ENCODE measurements at regions not wholly inside any gene's neighbourhood (a gene's known extent, or its start where the extent isn't known, plus 50 kb on each side); places are given as distances from the start of the nearest gene placed in this dataset.

GRCh38 chr15:69883306-69883705 lies 214.4 kb downstream of the TLE3 start:
- H3K27me3 ChIP-seq (ENCODE audit: control insufficient read depth, insufficient read depth, low read length): no peaks in the 10 kb centered on the region
- no peaks in the 10 kb centered on the region for H3K36me3 ChIP-seq (ENCODE audit: control insufficient read depth, insufficient read depth, low read length)
- H3K27ac ChIP-seq (ENCODE audit: low read depth, low read length): no peak overlapping the region
- H3K4me3 ChIP-seq (ENCODE audit: low read depth, low read length): no peak overlapping the region
- no peak overlapping the region for H3K9ac ChIP-seq (ENCODE audit: low read length)
- peaks cover 15% of the 10 kb centered on the region; the same call in 1 of the 2 replicates for H3K4me1 ChIP-seq (ENCODE audit: control insufficient read depth, insufficient read depth, low read length)
- H3K9me3 ChIP-seq (ENCODE audit: control insufficient read depth, insufficient read depth, low read depth, low read length): no peaks in the 10 kb centered on the region

- H3K4me1 ChIP-seq (ENCODE audit: control insufficient read depth, insufficient read depth, low read length): peaks cover 15% of the 10 kb centered on the region; the same call in 1 of the 2 replicates
- no peaks in the 10 kb centered on the region for H3K27me3 ChIP-seq (ENCODE audit: control insufficient read depth, insufficient read depth, low read length)
- no peaks in the 10 kb centered on the region for H3K36me3 ChIP-seq (ENCODE audit: control insufficient read depth, insufficient read depth, low read length)
- H3K27ac ChIP-seq (ENCODE audit: low read depth, low read length): no peak overlapping the region
- peaks cover 12% of the 10 kb centered on the region for H3K9me3 ChIP-seq (ENCODE audit: control insufficient read depth, insufficient read depth, low read depth, low read length)
- H3K9ac ChIP-seq (ENCODE audit: low read length): no peak overlapping the region
- no peak overlapping the region for H3K4me3 ChIP-seq (ENCODE audit: low read depth, low read length)
Observed at GRCh38 chr15:69885173-69885955, 212.4 kb downstream of the TLE3 start.

DNA sequence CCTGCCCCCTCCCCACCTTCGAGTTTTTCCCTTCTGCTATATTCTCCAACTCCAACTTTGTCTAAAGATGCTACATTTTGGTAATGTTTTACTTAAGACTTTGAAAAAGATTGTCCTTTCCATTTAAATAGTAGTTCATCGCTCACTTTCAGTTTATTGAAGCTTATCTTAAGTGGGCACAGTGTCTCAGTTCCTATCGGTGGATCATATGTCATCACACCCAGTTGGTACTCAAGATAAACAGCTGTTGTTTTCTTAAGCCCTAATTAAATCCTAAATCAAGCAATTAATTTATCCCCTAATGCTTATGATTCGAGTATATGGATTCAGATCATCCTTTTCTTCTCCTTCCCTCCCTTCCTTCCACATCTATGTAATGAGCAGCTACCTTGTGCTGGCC lies 210.7 kb downstream of the TLE3 start:
- H3K9me3 ChIP-seq (ENCODE audit: control insufficient read depth, insufficient read depth, low read depth, low read length): peaks cover 20% of the 10 kb centered on the region
- H3K27ac ChIP-seq (ENCODE audit: low read depth, low read length): no peak overlapping the region
- no peak overlapping the region for H3K9ac ChIP-seq (ENCODE audit: low read length)
- no peaks in the 10 kb centered on the region for H3K36me3 ChIP-seq (ENCODE audit: control insufficient read depth, insufficient read depth, low read length)
- H3K27me3 ChIP-seq (ENCODE audit: control insufficient read depth, insufficient read depth, low read length): no peaks in the 10 kb centered on the region
- H3K4me3 ChIP-seq (ENCODE audit: low read depth, low read length): no peak overlapping the region
- peaks cover 15% of the 10 kb centered on the region; the same call in 1 of the 2 replicates for H3K4me1 ChIP-seq (ENCODE audit: control insufficient read depth, insufficient read depth, low read length)

DNA sequence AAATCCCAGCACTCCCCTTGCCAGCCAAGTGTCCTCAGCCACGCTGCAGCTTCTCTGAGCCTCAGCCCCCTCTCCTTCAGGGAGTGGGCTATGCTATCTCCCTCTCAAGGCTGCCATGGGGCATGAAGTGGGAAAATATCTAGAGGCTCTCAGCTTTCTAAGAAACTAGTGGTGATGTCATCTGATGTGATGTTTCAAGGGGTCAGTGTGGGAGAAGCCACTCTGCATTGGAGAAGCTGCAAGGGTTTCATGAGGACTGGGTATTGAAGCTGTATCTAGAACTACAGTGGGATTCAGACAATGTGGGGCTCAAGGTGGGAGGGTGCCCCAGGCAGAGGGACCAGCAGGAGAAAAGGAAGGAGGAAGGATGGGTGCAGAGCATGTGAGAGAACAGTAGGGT lies 210.2 kb downstream of the TLE3 start:
- H3K4me3 ChIP-seq (ENCODE audit: low read depth, low read length): no peak overlapping the region
- H3K36me3 ChIP-seq (ENCODE audit: control insufficient read depth, insufficient read depth, low read length): no peaks in the 10 kb centered on the region
- no peak overlapping the region for H3K9ac ChIP-seq (ENCODE audit: low read length)
- peaks cover 20% of the 10 kb centered on the region for H3K9me3 ChIP-seq (ENCODE audit: control insufficient read depth, insufficient read depth, low read depth, low read length)
- H3K27me3 ChIP-seq (ENCODE audit: control insufficient read depth, insufficient read depth, low read length): no peaks in the 10 kb centered on the region
- no peak overlapping the region for H3K27ac ChIP-seq (ENCODE audit: low read depth, low read length)
- peaks cover 15% of the 10 kb centered on the region; the same call in 1 of the 2 replicates for H3K4me1 ChIP-seq (ENCODE audit: control insufficient read depth, insufficient read depth, low read length)

GRCh38 chr15:69888406-69888805 lies 209.3 kb downstream of the TLE3 start:
- Histone ChIP-seq H3K4me3 (ENCODE audit: low read depth, low read length) (no peak overlapping the region), H3K27ac (ENCODE audit: low read depth, low read length) (no peak overlapping the region), H3K9ac (ENCODE audit: low read length) (no peak overlapping the region), H3K4me1 (ENCODE audit: control insufficient read depth, insufficient read depth, low read length) (peaks cover 19% of the 10 kb centered on the region), H3K36me3 (ENCODE audit: control insufficient read depth, insufficient read depth, low read length) (no peaks in the 10 kb centered on the region), H3K9me3 (ENCODE audit: control insufficient read depth, insufficient read depth, low read depth, low read length) (peaks cover 20% of the 10 kb centered on the region), H3K27me3 (ENCODE audit: control insufficient read depth, insufficient read depth, low read length) (no peaks in the 10 kb centered on the region)

- H3K36me3 ChIP-seq (ENCODE audit: control insufficient read depth, insufficient read depth, low read length): no peaks in the 10 kb centered on the region
- H3K4me1 ChIP-seq (ENCODE audit: control insufficient read depth, insufficient read depth, low read length): peaks cover 5% of the 10 kb centered on the region
- no peak overlapping the region for H3K27ac ChIP-seq (ENCODE audit: low read depth, low read length)
- no peaks in the 10 kb centered on the region; the same call in 1 of the 2 replicates for H3K27me3 ChIP-seq (ENCODE audit: control insufficient read depth, insufficient read depth, low read length)
- H3K9me3 ChIP-seq (ENCODE audit: control insufficient read depth, insufficient read depth, low read depth, low read length): peaks cover 20% of the 10 kb centered on the region
- H3K4me3 ChIP-seq (ENCODE audit: low read depth, low read length): no peak overlapping the region
- H3K9ac ChIP-seq (ENCODE audit: low read length): no peak overlapping the region
Observed at GRCh38 chr15:69891070-69891536, 206.6 kb downstream of the TLE3 start.

GRCh38 chr15:69891606-69892005 lies 206.1 kb downstream of the TLE3 start:
- Histone ChIP-seq H3K27me3 (ENCODE audit: control insufficient read depth, insufficient read depth, low read length) (no peaks in the 10 kb centered on the region; the same call in 1 of the 2 replicates), H3K27ac (ENCODE audit: low read depth, low read length) (no peak overlapping the region)

GRCh38 chr15:69892351-69892750 lies 205.4 kb downstream of the TLE3 start:
- Histone ChIP-seq H3K4me1 (ENCODE audit: control insufficient read depth, insufficient read depth, low read length) (peaks cover 3% of the 10 kb centered on the region), H3K9ac (ENCODE audit: low read length) (no peak overlapping the region), H3K27me3 (ENCODE audit: control insufficient read depth, insufficient read depth, low read length) (no peaks in the 10 kb centered on the region; the same call in 1 of the 2 replicates), H3K27ac (ENCODE audit: low read depth, low read length) (no peak overlapping the region), H3K9me3 (ENCODE audit: control insufficient read depth, insufficient read depth, low read depth, low read length) (peaks cover 20% of the 10 kb centered on the region), H3K36me3 (ENCODE audit: control insufficient read depth, insufficient read depth, low read length) (no peaks in the 10 kb centered on the region), H3K4me3 (ENCODE audit: low read depth, low read length) (no peak overlapping the region)

More at GRCh38 chr15:69891606-69892005, 206.1 kb downstream of the TLE3 start:
- Histone ChIP-seq H3K9ac (ENCODE audit: low read length) (no peak overlapping the region), H3K4me1 (ENCODE audit: control insufficient read depth, insufficient read depth, low read length) (peaks cover 3% of the 10 kb centered on the region), H3K9me3 (ENCODE audit: control insufficient read depth, insufficient read depth, low read depth, low read length) (peaks cover 20% of the 10 kb centered on the region), H3K4me3 (ENCODE audit: low read depth, low read length) (no peak overlapping the region), H3K36me3 (ENCODE audit: control insufficient read depth, insufficient read depth, low read length) (no peaks in the 10 kb centered on the region)

GRCh38 chr15:69893086-69893485 lies 204.6 kb downstream of the TLE3 start:
- Histone ChIP-seq H3K36me3 (ENCODE audit: control insufficient read depth, insufficient read depth, low read length) (no peaks in the 10 kb centered on the region), H3K27me3 (ENCODE audit: control insufficient read depth, insufficient read depth, low read length) (no peaks in the 10 kb centered on the region; the same call in 1 of the 2 replicates), H3K4me3 (ENCODE audit: low read depth, low read length) (no peak overlapping the region), H3K9me3 (ENCODE audit: control insufficient read depth, insufficient read depth, low read depth, low read length) (peaks cover 20% of the 10 kb centered on the region), H3K27ac (ENCODE audit: low read depth, low read length) (no peak overlapping the region), H3K4me1 (ENCODE audit: control insufficient read depth, insufficient read depth, low read length) (peaks cover 3% of the 10 kb centered on the region), H3K9ac (ENCODE audit: low read length) (no peak overlapping the region)

DNA sequence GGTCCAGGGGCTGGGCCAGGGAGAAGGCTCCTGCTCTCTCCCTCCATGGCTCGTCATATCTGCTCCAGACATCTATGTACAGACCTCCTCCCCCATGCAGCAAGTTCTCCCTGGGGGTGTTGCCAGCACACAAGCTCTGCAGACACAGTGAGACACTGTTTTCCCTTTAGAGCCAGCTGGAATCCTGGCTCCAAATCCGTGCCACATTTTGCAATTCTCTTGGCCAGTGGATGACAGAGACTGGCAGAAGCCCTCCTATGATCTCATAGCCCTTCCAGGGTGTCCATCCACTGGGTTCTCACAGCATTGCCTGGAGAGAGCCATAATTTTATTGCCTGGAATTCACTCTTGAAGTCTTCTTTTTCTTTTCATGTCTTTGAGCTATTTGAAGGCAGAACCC lies 203.9 kb downstream of the TLE3 start:
- H3K4me1 ChIP-seq (ENCODE audit: control insufficient read depth, insufficient read depth, low read length): peaks cover 3% of the 10 kb centered on the region
- no peaks in the 10 kb centered on the region; the same call in 1 of the 2 replicates for H3K27me3 ChIP-seq (ENCODE audit: control insufficient read depth, insufficient read depth, low read length)
- H3K4me3 ChIP-seq (ENCODE audit: low read depth, low read length): no peak overlapping the region
- peaks cover 15% of the 10 kb centered on the region for H3K9me3 ChIP-seq (ENCODE audit: control insufficient read depth, insufficient read depth, low read depth, low read length)
- H3K9ac ChIP-seq (ENCODE audit: low read length): no peak overlapping the region
- no peaks in the 10 kb centered on the region for H3K36me3 ChIP-seq (ENCODE audit: control insufficient read depth, insufficient read depth, low read length)
- H3K27ac ChIP-seq (ENCODE audit: low read depth, low read length): no peak overlapping the region

DNA sequence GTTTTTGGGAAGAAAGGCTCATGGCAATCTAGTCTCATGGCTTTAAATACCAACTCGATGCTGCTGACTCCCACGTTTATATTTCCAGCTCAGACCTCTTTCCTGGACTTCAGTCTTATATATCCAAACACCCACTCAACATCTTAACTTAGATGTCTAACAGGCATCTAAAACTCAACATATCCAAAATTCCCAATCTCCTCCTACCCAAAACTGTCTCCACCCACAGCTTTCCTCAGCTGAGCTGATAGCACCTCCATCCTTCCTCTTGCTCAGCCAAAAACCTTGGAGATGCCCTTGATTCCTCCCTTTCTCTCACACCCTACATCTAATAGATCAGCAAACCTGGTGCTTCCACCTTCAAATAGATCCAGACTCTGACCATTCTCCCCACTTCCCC lies 202.5 kb downstream of the TLE3 start:
- Histone ChIP-seq H3K9ac (ENCODE audit: low read length) (no peak overlapping the region), H3K9me3 (ENCODE audit: control insufficient read depth, insufficient read depth, low read depth, low read length) (peaks cover 10% of the 10 kb centered on the region), H3K27ac (ENCODE audit: low read depth, low read length) (no peak overlapping the region), H3K36me3 (ENCODE audit: control insufficient read depth, insufficient read depth, low read length) (no peaks in the 10 kb centered on the region), H3K4me1 (ENCODE audit: control insufficient read depth, insufficient read depth, low read length) (peaks cover 3% of the 10 kb centered on the region), H3K4me3 (ENCODE audit: low read depth, low read length) (no peak overlapping the region), H3K27me3 (ENCODE audit: control insufficient read depth, insufficient read depth, low read length) (no peaks in the 10 kb centered on the region; the same call in 1 of the 2 replicates)

Data from HUES6 (cell line).